Muscle of arm (tissue), 1 donor: ENCODE measurements at regions not wholly inside any gene's neighbourhood (a gene's known extent, or its start where the extent isn't known, plus 50 kb on each side); places are given as distances from the start of the nearest gene placed in this dataset.

Source experiments
- DNase-seq: peaks from one replicate; pipeline ENCODE4 v3.0.0-alpha.2; 2013

- no peak for DNase-seq
These were observed 50.2 kb upstream of the CCND2 start for GRCh38 chr12:4223273-4223845.

- no peak for DNase-seq
These were observed 52.3 kb upstream of the CCND2 start for GRCh38 chr12:4221258-4221620.

- DNase-seq: no peak
These were observed 52.9 kb upstream of the CCND2 start for GRCh38 chr12:4220536-4221257.

GRCh38 chr12:4217091-4217490 lies 56.5 kb upstream of the CCND2 start:
- DNase-seq: no peak

- DNase-seq: no peak
These were observed 57.2 kb upstream of the CCND2 start for GRCh38 chr12:4216187-4216927.

- DNase-seq: peak; percentile 18
These were observed 58.1 kb upstream of the CCND2 start for GRCh38 chr12:4215229-4216186.

GRCh38 chr12:4214877-4215228 lies 58.7 kb upstream of the CCND2 start:
- DNase-seq: no peak

GRCh38 chr12:4213471-4213870 lies 60.1 kb upstream of the CCND2 start:
- no peak for DNase-seq

- DNase-seq: no peak
These were observed 60.7 kb upstream of the CCND2 start for GRCh38 chr12:4212845-4213244.

GRCh38 chr12:4211372-4211771 lies 62.2 kb upstream of the CCND2 start:
- no peak for DNase-seq

GRCh38 chr12:4210183-4210582 lies 63.4 kb upstream of the CCND2 start:
- DNase-seq: no peak

GRCh38 chr12:4206470-4206869 lies 67.1 kb upstream of the CCND2 start:
- DNase-seq: no peak

- no peak for DNase-seq
These were observed 69.7 kb upstream of the CCND2 start for GRCh38 chr12:4203772-4204376.

GRCh38 chr12:4202918-4203317 lies 70.6 kb upstream of the CCND2 start:
- no peak for DNase-seq

GRCh38 chr12:4202487-4202886 lies 71.1 kb upstream of the CCND2 start:
- no peak for DNase-seq

- DNase-seq: no peak
These were observed 72.0 kb upstream of the CCND2 start for GRCh38 chr12:4201333-4202100.

- DNase-seq: no peak
These were observed 75.4 kb upstream of the CCND2 start for GRCh38 chr12:4197922-4198763.

GRCh38 chr12:4196805-4197420 lies 76.6 kb upstream of the CCND2 start:
- DNase-seq: no peak

- DNase-seq: no peak
These were observed 78.9 kb upstream of the CCND2 start for GRCh38 chr12:4194668-4195067.

- DNase-seq: no peak
These were observed 79.7 kb upstream of the CCND2 start for GRCh38 chr12:4193821-4194220.
